Stimulated activated CD4-positive, alpha-beta T cell treated with anti-CD3 and anti-CD28 coated beads, Interleukin-4, amount 100 ng/mL, for 4 hours (primary cell): ENCODE measurements at regions not wholly inside any gene's neighbourhood (a gene's known extent, or its start where the extent isn't known, plus 50 kb on each side); places are given as distances from the start of the nearest gene placed in this dataset.

Experiments used
- DNase-seq, 2 experiments: peaks; one replicate each; pipeline ENCODE4 v3.0.0-alpha.2; 2020

GRCh38 chr17:5635949-5636348 lies 51.6 kb upstream of the NLRP1 start:
- DNase-seq = no peak

GRCh38 chr17:5638596-5638995 lies 54.3 kb upstream of the NLRP1 start:
- DNase-seq = no peak

GRCh38 chr17:5640726-5641125 lies 56.4 kb upstream of the NLRP1 start:
- DNase-seq = no peak

GRCh38 chr17:5642752-5643151 lies 58.4 kb upstream of the NLRP1 start:
- DNase-seq = no peak

- no peak for DNase-seq
Observed at GRCh38 chr17:5644065-5644464, 59.8 kb upstream of the NLRP1 start.

GRCh38 chr17:5651348-5651747 lies 67.0 kb upstream of the NLRP1 start:
- no peak for DNase-seq

- no peak for DNase-seq
Observed at GRCh38 chr17:5661491-5662125, 77.3 kb upstream of the NLRP1 start.

- DNase-seq = no peak
Observed at GRCh38 chr17:5662409-5663085, 78.2 kb upstream of the NLRP1 start.

- no peak for DNase-seq
Observed at GRCh38 chr17:5665164-5665563, 80.9 kb upstream of the NLRP1 start.

GRCh38 chr17:5667871-5668270 lies 83.6 kb upstream of the NLRP1 start:
- DNase-seq = no peak

- DNase-seq = no peak
Observed at GRCh38 chr17:5668557-5669138, 84.3 kb upstream of the NLRP1 start.

GRCh38 chr17:5669191-5669590 lies 84.9 kb upstream of the NLRP1 start:
- DNase-seq = no peak

- no peak for DNase-seq
Observed at GRCh38 chr17:5672141-5672540, 87.8 kb upstream of the NLRP1 start.

GRCh38 chr17:5672815-5673430 lies 88.6 kb upstream of the NLRP1 start:
- no peak for DNase-seq

- DNase-seq = no peak
Observed at GRCh38 chr17:5675625-5676421, 91.5 kb upstream of the NLRP1 start.

GRCh38 chr17:5677620-5678019 lies 93.3 kb upstream of the NLRP1 start:
- DNase-seq = no peak

- no peak for DNase-seq
Observed at GRCh38 chr17:5678171-5678570, 93.9 kb upstream of the NLRP1 start.

- DNase-seq = no peak
Observed at GRCh38 chr17:5680766-5681165, 96.5 kb upstream of the NLRP1 start.

- no peak for DNase-seq
Observed at GRCh38 chr17:5683241-5683640, 98.9 kb upstream of the NLRP1 start.

GRCh38 chr17:5686074-5686635 lies 101.8 kb upstream of the NLRP1 start:
- DNase-seq = no peak

- no peak for DNase-seq
Observed at GRCh38 chr17:5687646-5688045, 103.3 kb upstream of the NLRP1 start.

- no peak for DNase-seq
Observed at GRCh38 chr17:5693821-5694220, 109.5 kb upstream of the NLRP1 start.

GRCh38 chr17:5694551-5694950 lies 110.2 kb upstream of the NLRP1 start:
- DNase-seq = no peak
